Vagina (tissue), 2 donors: ENCODE measurements at regions not wholly inside any gene's neighbourhood (a gene's known extent, or its start where the extent isn't known, plus 50 kb on each side); places are given as distances from the start of the nearest gene placed in this dataset.
"Not testable (repeated sequence)": the region's sequence is repeated elsewhere in the genome, so short reads cannot be mapped to it uniquely, and the experiment has no call there.

Experiments
- DNase-seq, 2 donors: peaks; one replicate each; pipeline ENCODE4 v3.0.0-alpha.2; 2017; ENCODE audit errors: extremely low spot score in 2 of 2
- H3K27ac ChIP-seq: fragments of 200-600 bp; sonication (generic); one replicate; pipeline ENCODE4 v1.5.1; 2019
- H3K27me3 ChIP-seq: fragments of 200-600 bp; sonication (generic); one replicate; pipeline ENCODE4 v1.5.1; 2019
- H3K36me3 ChIP-seq, 2 donors: fragments of 200-600 bp; sonication (generic); one replicate each; pipeline ENCODE4 v1.5.1; 2017 to 2019
- H3K4me1 ChIP-seq: fragments of 200-600 bp; sonication (generic); one replicate; pipeline ENCODE4 v1.5.1; 2019
- H3K4me3 ChIP-seq, 2 donors: fragments of 200-600 bp; sonication (generic); 1 replicate in 1 of 2; 2 replicates in 1 of 2; pipeline ENCODE4 v1.5.1; 2016 to 2019
- H3K9me3 ChIP-seq: fragments of 200-600 bp; sonication (generic); one replicate; pipeline ENCODE4 v1.5.1; 2019
- CTCF ChIP-seq, 3 experiments: fragments of 450-650 bp in 2 of 3; fragments of 200-600 bp in 1 of 3; sonication (generic) in 1 of 3; IDR thresholded peaks; one replicate each; pipeline ENCODE4 v1.5.1; 2017 to 2019; ENCODE audit warnings: antibody characterized with exemption in 3 of 3, mild to moderate bottlenecking in 2 of 3, moderate library complexity in 2 of 3
- POLR2A ChIP-seq, 2 donors: fragments of 450-650 bp; IDR thresholded peaks; one replicate each; pipeline ENCODE4 v1.6.1; 2017; ENCODE audit warnings: antibody characterized with exemption in 2 of 2, mild to moderate bottlenecking in 2 of 2, moderate library complexity in 2 of 2
- POLR2AphosphoS5 ChIP-seq, 2 donors: sonication (generic); formaldehyde crosslinking; IDR thresholded peaks; one replicate each; pipeline ENCODE4 v1.9.0; 2017; ENCODE audit warnings: antibody characterized with exemption in 2 of 2, mild to moderate bottlenecking in 2 of 2, low read depth in 1 of 2; ENCODE audit not compliant: insufficient read depth in 1 of 2
- intact Hi-C: fragments of 100-400 bp; cut with DNase I; formaldehyde crosslinking; loops from one replicate; pipeline ENCODE4 v1.15.1; 2023

DNA sequence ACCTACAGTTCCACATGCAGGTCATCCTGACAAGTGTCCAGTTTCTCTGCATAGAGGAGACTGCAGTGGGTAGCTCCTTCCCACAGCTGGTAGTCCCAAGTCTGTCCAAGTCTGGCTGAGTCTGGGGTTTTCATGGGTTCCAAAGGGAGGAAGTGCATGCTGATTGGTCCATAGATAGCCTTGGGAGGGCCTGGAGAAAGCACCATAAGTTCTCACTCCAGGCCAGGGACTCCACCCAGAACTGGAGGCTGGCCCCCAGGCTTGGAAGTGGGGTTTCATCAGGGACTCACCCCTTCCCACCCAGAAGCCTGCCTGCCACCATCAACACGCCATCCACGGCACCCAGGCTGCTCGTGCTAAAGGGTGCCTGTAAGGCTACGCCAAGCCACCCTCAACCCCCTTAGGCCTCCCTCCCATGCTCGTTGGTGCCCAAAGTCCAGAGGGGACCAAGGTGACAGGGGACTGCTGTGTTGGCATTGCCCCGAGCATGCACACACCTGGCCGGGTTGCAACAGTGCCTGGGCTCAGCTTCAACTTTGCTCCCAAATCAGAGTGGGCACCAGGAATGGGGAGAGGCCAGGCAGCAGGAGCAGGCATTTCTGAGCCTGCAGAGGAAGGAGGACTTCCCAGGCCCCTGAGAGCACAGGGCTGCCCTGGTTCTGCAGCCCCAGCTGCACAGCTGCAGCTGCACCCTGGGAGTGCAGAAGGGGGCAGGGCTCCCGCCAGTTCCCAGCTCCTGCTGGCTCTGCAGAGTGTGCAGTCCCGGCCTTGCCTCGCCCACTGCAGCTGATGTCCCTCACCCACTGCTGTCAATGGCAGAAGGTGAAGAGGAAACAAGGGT is 116.5 kb upstream of the MAP2 start:
- Histone ChIP-seq H3K36me3 (no peaks in the 10 kb centered on the region), H3K27ac (no peak overlapping the region), H3K9me3 (no peaks in the 10 kb centered on the region), H3K27me3 (no peaks in the 10 kb centered on the region), H3K4me1 (no peaks in the 10 kb centered on the region), H3K4me3 (no peak overlapping the region)
- intact Hi-C loops, result no loop called here
- TF ChIP-seq POLR2A (IDR thresholded peaks at IDR 0.05) (no peak), POLR2AphosphoS5 (IDR thresholded peaks at IDR 0.05; ENCODE audit: insufficient read depth in 1 of 2, low read depth in 1 of 2) (no peak), CTCF (IDR thresholded peaks at IDR 0.05) (no peak)
- DNase-seq, result no peak

DNA sequence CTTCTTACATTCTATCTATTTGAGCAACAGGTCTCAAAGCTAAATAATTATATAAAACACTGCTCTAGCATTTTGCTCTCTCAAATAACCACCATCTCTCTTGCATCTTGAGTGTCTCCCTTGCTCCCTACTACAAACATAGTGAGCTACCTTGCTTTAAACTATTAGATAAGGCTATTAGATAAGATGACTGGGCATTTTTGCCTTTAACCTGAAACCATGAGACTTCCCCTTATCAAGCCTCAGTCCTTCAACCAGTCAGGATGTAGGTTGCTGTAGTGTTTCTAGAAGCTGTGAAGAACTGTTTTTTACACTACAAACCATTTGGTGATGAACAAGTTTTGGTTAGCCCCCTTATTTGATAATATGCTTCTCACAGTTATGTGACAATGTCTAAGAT is 115.4 kb upstream of the MAP2 start:
- Histone ChIP-seq H3K4me1 (no peaks in the 10 kb centered on the region), H3K9me3 (no peaks in the 10 kb centered on the region), H3K4me3 (no peak overlapping the region), H3K27me3 (no peaks in the 10 kb centered on the region), H3K36me3 (no peaks in the 10 kb centered on the region), H3K27ac (no peak overlapping the region)
- no peak for DNase-seq
- intact Hi-C loops, result no loop called here
- TF ChIP-seq POLR2AphosphoS5 (IDR thresholded peaks at IDR 0.05; ENCODE audit: insufficient read depth in 1 of 2, low read depth in 1 of 2) (no peak), CTCF (IDR thresholded peaks at IDR 0.05) (no peak), POLR2A (IDR thresholded peaks at IDR 0.05) (no peak)

DNA sequence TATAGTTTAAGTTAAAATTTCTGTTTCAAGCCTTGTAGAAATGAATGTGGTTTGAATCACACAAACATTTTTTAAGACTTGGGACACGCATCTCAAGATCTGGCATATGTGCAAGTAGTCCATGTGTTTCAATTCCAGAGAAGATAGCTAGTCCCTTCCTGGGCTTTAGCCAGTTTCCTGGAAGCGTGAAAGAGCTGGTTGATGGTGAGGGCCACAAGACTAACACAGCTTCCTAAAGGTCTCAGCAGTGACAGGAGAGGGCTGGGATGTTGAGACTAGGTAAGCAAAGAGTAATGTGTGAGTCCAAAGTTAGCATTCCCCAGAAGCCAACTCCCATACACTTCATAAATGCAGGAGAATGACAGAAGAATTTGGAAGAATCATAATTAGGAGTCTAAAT is 111.9 kb upstream of the MAP2 start:
- H3K9me3 ChIP-seq, result no peaks in the 10 kb centered on the region

GRCh38 chr2:209312450-209312849 is 111.4 kb upstream of the MAP2 start:
- H3K4me1 ChIP-seq, H3K9me3 ChIP-seq, DNase-seq, H3K27me3 ChIP-seq, H3K27ac ChIP-seq, H3K4me3 ChIP-seq, H3K36me3 ChIP-seq, intact Hi-C loops: not testable (repeated sequence)

More for the DNA sequence above, 111.9 kb upstream of the MAP2 start:
- Histone ChIP-seq H3K27me3 (no peaks in the 10 kb centered on the region), H3K27ac (no peak overlapping the region), H3K4me1 (no peaks in the 10 kb centered on the region), H3K36me3 (no peaks in the 10 kb centered on the region), H3K4me3 (no peak overlapping the region)
- intact Hi-C loops, result no loop called here
- no peak for TF ChIP-seq POLR2A (IDR thresholded peaks at IDR 0.05)
- no peak for TF ChIP-seq POLR2AphosphoS5 (IDR thresholded peaks at IDR 0.05; ENCODE audit: insufficient read depth in 1 of 2, low read depth in 1 of 2)
- TF ChIP-seq CTCF (IDR thresholded peaks at IDR 0.05), result no peak
- no peak for DNase-seq

GRCh38 chr2:209314653-209315052 is 109.2 kb upstream of the MAP2 start:
- intact Hi-C loops, result no loop called here
- Histone ChIP-seq H3K27ac (no peak overlapping the region), H3K9me3 (no peaks in the 10 kb centered on the region)

More at GRCh38 chr2:209314653-209315052, 109.2 kb upstream of the MAP2 start:
- TF ChIP-seq CTCF (IDR thresholded peaks at IDR 0.05), result no peak
- no peak for TF ChIP-seq POLR2A (IDR thresholded peaks at IDR 0.05)
- no peak for TF ChIP-seq POLR2AphosphoS5 (IDR thresholded peaks at IDR 0.05; ENCODE audit: insufficient read depth in 1 of 2, low read depth in 1 of 2)
- no peak for DNase-seq
- Histone ChIP-seq H3K27me3 (no peaks in the 10 kb centered on the region), H3K4me3 (no peak overlapping the region), H3K36me3 (no peaks in the 10 kb centered on the region), H3K4me1 (no peaks in the 10 kb centered on the region)
